ENCODE measurements at regions not wholly inside any gene's neighbourhood (a gene's known extent, or its start where the extent isn't known, plus 50 kb on each side); places are given as distances from the start of the nearest gene placed in this dataset.

- TF ChIP-seq CTCF (IDR thresholded peaks at IDR 0.05) (no peak), POLR2A (IDR thresholded peaks at IDR 0.05) (no peak)
Measured at GRCh38 chr4:188697243-188697642, 558.0 kb downstream of the TRIML1 start.
